Left cardiac atrium (tissue), 4 donors: ENCODE measurements at regions not wholly inside any gene's neighbourhood (a gene's known extent, or its start where the extent isn't known, plus 50 kb on each side); places are given as distances from the start of the nearest gene placed in this dataset.
"Not testable (repeated sequence)": the region's sequence is repeated elsewhere in the genome, so short reads cannot be mapped to it uniquely, and the experiment has no call there.

ENCODE experiments used
- ATAC-seq, 2 donors: fragments of 200-7000 bp; cut with Tn5 transposase; one replicate each; pipeline ENCODE4 v1.9.1; 2020; ENCODE audit warnings: mild to moderate bottlenecking in 2 of 2, moderate library complexity in 2 of 2
- DNase-seq: peaks from one replicate; pipeline ENCODE4 v3.0.0-alpha.2; 2020
- intact Hi-C, 2 donors: fragments of 100-400 bp; cut with DNase I; formaldehyde crosslinking; loops; one replicate each; pipeline versions ENCODE4 v1.14.1 to v1.15.1; 2022 to 2023
- donor health status: DM: no; HTN: yes; CAD: no.
- donor health status: DM: no; HTN: yes; CAD: no; lungs with severe emphysema.
- donor health status: DM: yes; HTN: yes; CAD: no.
- donor health status: Dilated cardiomyopathy.

GRCh38 chr2:142827170-142827569 lies 50.3 kb upstream of the KYNU start:
- DNase-seq (no peak), ATAC-seq (no peak)
- intact Hi-C loops = no loop called here

GRCh38 chr2:142825861-142826260 lies 51.6 kb upstream of the KYNU start:
- no peak for DNase-seq
- intact Hi-C loops = no loop called here
- ATAC-seq = no peak

- ATAC-seq (no peak), DNase-seq (no peak)
- intact Hi-C loops = no loop called here
These were observed 52.7 kb upstream of the KYNU start for GRCh38 chr2:142824756-142825155.

- intact Hi-C loops = no loop called here
- DNase-seq (no peak), ATAC-seq (no peak)
These were observed 55.3 kb upstream of the KYNU start for GRCh38 chr2:142822190-142822589.

- DNase-seq (no peak), ATAC-seq (no peak)
- intact Hi-C loops = no loop called here
These were observed 58.1 kb upstream of the KYNU start for GRCh38 chr2:142819411-142819810.

GRCh38 chr2:142815375-142815774 lies 62.1 kb upstream of the KYNU start:
- DNase-seq = no peak
- ATAC-seq = no peak

GRCh38 chr2:142813830-142814829 lies 63.3 kb upstream of the KYNU start:
- DNase-seq = no peak
- intact Hi-C loops = no loop called here
- no peak for ATAC-seq

More at GRCh38 chr2:142815375-142815774, 62.1 kb upstream of the KYNU start:
- intact Hi-C loops = no loop called here

GRCh38 chr2:142811644-142812043 lies 65.8 kb upstream of the KYNU start:
- DNase-seq, intact Hi-C loops, ATAC-seq: not testable (repeated sequence)

- DNase-seq (no peak), ATAC-seq (no peak)
- intact Hi-C loops = no loop called here
These were observed 72.2 kb upstream of the KYNU start for GRCh38 chr2:142805244-142805643.

GRCh38 chr2:142803158-142803557 lies 74.3 kb upstream of the KYNU start:
- DNase-seq (no peak), ATAC-seq (no peak)
- intact Hi-C loops = no loop called here

GRCh38 chr2:142796588-142796987 lies 80.9 kb upstream of the KYNU start:
- intact Hi-C loops = no loop called here
- ATAC-seq (no peak), DNase-seq (no peak)

- no peak for ATAC-seq
- no peak for DNase-seq
- intact Hi-C loops = no loop called here
These were observed 81.3 kb upstream of the KYNU start for GRCh38 chr2:142796161-142796560.

- intact Hi-C loops = no loop called here
- ATAC-seq = no peak
- no peak for DNase-seq
These were observed 82.6 kb upstream of the KYNU start for GRCh38 chr2:142794850-142795249.

GRCh38 chr2:142792328-142792727 lies 85.1 kb upstream of the KYNU start:
- intact Hi-C loops, DNase-seq, ATAC-seq: not testable (repeated sequence)

GRCh38 chr2:142791335-142791734 lies 86.1 kb upstream of the KYNU start:
- ATAC-seq = no peak
- intact Hi-C loops = no loop called here
- no peak for DNase-seq

GRCh38 chr2:142786918-142787702 lies 90.4 kb upstream of the KYNU start:
- ATAC-seq = no peak

GRCh38 chr2:142782942-142783443 lies 94.5 kb upstream of the KYNU start:
- intact Hi-C loops = no loop called here
- ATAC-seq (no peak), DNase-seq (no peak)

More at GRCh38 chr2:142786918-142787702, 90.4 kb upstream of the KYNU start:
- DNase-seq = no peak
- intact Hi-C loops = no loop called here

GRCh38 chr2:142781146-142781545 lies 96.3 kb upstream of the KYNU start:
- intact Hi-C loops = no loop called here
- no peak for ATAC-seq
- DNase-seq = no peak

- no peak for DNase-seq
- intact Hi-C loops = no loop called here
- ATAC-seq = no peak
These were observed 99.2 kb upstream of the KYNU start for GRCh38 chr2:142778289-142778688.

- DNase-seq (no peak), ATAC-seq (no peak)
- intact Hi-C loops = no loop called here
These were observed 99.7 kb upstream of the KYNU start for GRCh38 chr2:142777742-142778141.
